ENCODE measurements at regions not wholly inside any gene's neighbourhood (a gene's known extent, or its start where the extent isn't known, plus 50 kb on each side); places are given as distances from the start of the nearest gene placed in this dataset.

GRCh38 chr7:113209449-113210203 is 91.3 kb upstream of the SMIM30 start:
- DNase-seq (ENCODE audit: extremely low spot score) = no peak
- no peak for TF ChIP-seq ARNT (IDR thresholded peaks at IDR 0.05)
- TF ChIP-seq, protein P1, sequence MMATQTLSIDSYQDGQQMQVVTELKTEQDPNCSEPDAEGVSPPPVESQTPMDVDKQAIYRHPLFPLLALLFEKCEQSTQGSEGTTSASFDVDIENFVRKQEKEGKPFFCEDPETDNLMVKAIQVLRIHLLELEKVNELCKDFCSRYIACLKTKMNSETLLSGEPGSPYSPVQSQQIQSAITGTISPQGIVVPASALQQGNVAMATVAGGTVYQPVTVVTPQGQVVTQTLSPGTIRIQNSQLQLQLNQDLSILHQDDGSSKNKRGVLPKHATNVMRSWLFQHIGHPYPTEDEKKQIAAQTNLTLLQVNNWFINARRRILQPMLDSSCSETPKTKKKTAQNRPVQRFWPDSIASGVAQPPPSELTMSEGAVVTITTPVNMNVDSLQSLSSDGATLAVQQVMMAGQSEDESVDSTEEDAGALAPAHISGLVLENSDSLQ (IDR thresholded peaks at IDR 0.05) = no peak
- no peak for TF ChIP-seq BHLHE40 (IDR thresholded peaks at IDR 0.05; ENCODE audit: borderline replicate concordance)
- TF ChIP-seq FOXM1 (IDR thresholded peaks at IDR 0.05; ENCODE audit: borderline replicate concordance) = no peak
- no peak for TF ChIP-seq SP1 (IDR thresholded peaks at IDR 0.05)
- TF ChIP-seq FOXA1 (IDR thresholded peaks at IDR 0.05) = no peak
- no peak for TF ChIP-seq L3MBTL2 (conservative IDR thresholded peaks at IDR 0.05)
- TF ChIP-seq LEF1 (IDR thresholded peaks at IDR 0.05; ENCODE audit: borderline replicate concordance) = no peak
- TF ChIP-seq TARDBP (IDR thresholded peaks at IDR 0.05) = no peak
- no peak for TF ChIP-seq ZNF384 (IDR thresholded peaks at IDR 0.05)
- no peak for TF ChIP-seq HDGF (IDR thresholded peaks at IDR 0.05; ENCODE audit: borderline replicate concordance)
- no peak for TF ChIP-seq ELF4 (IDR thresholded peaks at IDR 0.05)
- TF ChIP-seq FOXK2 (IDR thresholded peaks at IDR 0.05) = no peak
- TF ChIP-seq SUZ12 (IDR thresholded peaks at IDR 0.05) = no peak
- no peak for TF ChIP-seq CTBP1 (IDR thresholded peaks at IDR 0.05; ENCODE audit: borderline replicate concordance)
- TF ChIP-seq NFRKB (IDR thresholded peaks at IDR 0.05) = no peak
- POLR2A ChIA-PET = no interaction called here
- CTCF ChIA-PET = no interaction called here

- TF ChIP-seq LEF1 (IDR thresholded peaks at IDR 0.05; ENCODE audit: borderline replicate concordance) (no peak), HDGF (IDR thresholded peaks at IDR 0.05; ENCODE audit: borderline replicate concordance) (no peak), BHLHE40 (IDR thresholded peaks at IDR 0.05; ENCODE audit: borderline replicate concordance) (no peak), ELF4 (IDR thresholded peaks at IDR 0.05) (no peak), L3MBTL2 (conservative IDR thresholded peaks at IDR 0.05) (no peak), FOXK2 (IDR thresholded peaks at IDR 0.05) (no peak), NFRKB (IDR thresholded peaks at IDR 0.05) (no peak), CTBP1 (IDR thresholded peaks at IDR 0.05; ENCODE audit: borderline replicate concordance) (no peak), ZNF384 (IDR thresholded peaks at IDR 0.05) (no peak), FOXA1 (IDR thresholded peaks at IDR 0.05) (no peak), SP1 (IDR thresholded peaks at IDR 0.05) (no peak), SUZ12 (IDR thresholded peaks at IDR 0.05) (no peak), TARDBP (IDR thresholded peaks at IDR 0.05) (no peak), FOXM1 (IDR thresholded peaks at IDR 0.05; ENCODE audit: borderline replicate concordance) (no peak), ARNT (IDR thresholded peaks at IDR 0.05) (no peak)
- TF ChIP-seq, protein P1 (IDR thresholded peaks at IDR 0.05) = no peak
- CTCF ChIA-PET = no interaction called here
- no peak for DNase-seq (ENCODE audit: extremely low spot score)
- POLR2A ChIA-PET = no interaction called here
Observed at GRCh38 chr7:113207931-113208330, 89.6 kb upstream of the SMIM30 start.

DNA sequence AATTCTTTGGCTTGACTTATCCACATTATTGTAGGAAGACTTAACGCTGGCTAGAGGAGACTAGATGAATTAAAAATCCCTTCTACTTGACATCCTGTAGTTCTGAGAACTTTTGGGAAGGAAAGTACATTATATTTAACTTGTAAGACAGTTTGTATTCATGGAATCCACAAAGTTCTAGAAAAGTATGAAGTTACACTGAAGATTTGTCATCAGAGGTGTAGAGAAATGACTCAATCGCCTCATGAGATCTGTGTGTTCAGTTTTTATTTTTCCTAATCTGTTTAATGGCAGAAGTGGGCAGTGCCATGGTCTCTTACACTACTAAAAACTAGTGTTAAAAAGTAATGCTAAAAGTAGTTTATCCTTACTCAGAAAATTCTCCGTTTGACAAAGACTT is 89.1 kb upstream of the SMIM30 start:
- CTCF ChIA-PET = no interaction called here
- no peak for DNase-seq (ENCODE audit: extremely low spot score)
- TF ChIP-seq ELF4 (IDR thresholded peaks at IDR 0.05) (no peak), HDGF (IDR thresholded peaks at IDR 0.05; ENCODE audit: borderline replicate concordance) (no peak), CTBP1 (IDR thresholded peaks at IDR 0.05; ENCODE audit: borderline replicate concordance) (no peak), FOXA1 (IDR thresholded peaks at IDR 0.05) (no peak), FOXK2 (IDR thresholded peaks at IDR 0.05) (no peak), L3MBTL2 (conservative IDR thresholded peaks at IDR 0.05) (no peak)
- POLR2A ChIA-PET = no interaction called here

GRCh38 chr7:113204415-113204814 is 86.1 kb upstream of the SMIM30 start:
- POLR2A ChIA-PET = no interaction called here

GRCh38 chr7:113202284-113202683 is 83.9 kb upstream of the SMIM30 start:
- TF ChIP-seq FOXK2 (IDR thresholded peaks at IDR 0.05) (no peak), TARDBP (IDR thresholded peaks at IDR 0.05) (no peak), CTBP1 (IDR thresholded peaks at IDR 0.05; ENCODE audit: borderline replicate concordance) (no peak), SP1 (IDR thresholded peaks at IDR 0.05) (no peak), ZNF384 (IDR thresholded peaks at IDR 0.05) (no peak), SUZ12 (IDR thresholded peaks at IDR 0.05) (no peak), NFRKB (IDR thresholded peaks at IDR 0.05) (no peak), FOXM1 (IDR thresholded peaks at IDR 0.05; ENCODE audit: borderline replicate concordance) (no peak), ARNT (IDR thresholded peaks at IDR 0.05) (no peak), L3MBTL2 (conservative IDR thresholded peaks at IDR 0.05) (no peak), FOXA1 (IDR thresholded peaks at IDR 0.05) (no peak), HDGF (IDR thresholded peaks at IDR 0.05; ENCODE audit: borderline replicate concordance) (no peak), BHLHE40 (IDR thresholded peaks at IDR 0.05; ENCODE audit: borderline replicate concordance) (no peak), LEF1 (IDR thresholded peaks at IDR 0.05; ENCODE audit: borderline replicate concordance) (no peak), ELF4 (IDR thresholded peaks at IDR 0.05) (no peak)
- TF ChIP-seq, protein P1 (IDR thresholded peaks at IDR 0.05) = no peak
- DNase-seq (ENCODE audit: extremely low spot score) = no peak
- ChIA-PET POLR2A (no interaction called here), CTCF (no interaction called here)

More at GRCh38 chr7:113204415-113204814, 86.1 kb upstream of the SMIM30 start:
- CTCF ChIA-PET = no interaction called here
- TF ChIP-seq BHLHE40 (IDR thresholded peaks at IDR 0.05; ENCODE audit: borderline replicate concordance) (no peak), ARNT (IDR thresholded peaks at IDR 0.05) (no peak), HDGF (IDR thresholded peaks at IDR 0.05; ENCODE audit: borderline replicate concordance) (no peak), FOXK2 (IDR thresholded peaks at IDR 0.05) (no peak), SP1 (IDR thresholded peaks at IDR 0.05) (no peak), CTBP1 (IDR thresholded peaks at IDR 0.05; ENCODE audit: borderline replicate concordance) (no peak), TARDBP (IDR thresholded peaks at IDR 0.05) (no peak), SUZ12 (IDR thresholded peaks at IDR 0.05) (no peak), ELF4 (IDR thresholded peaks at IDR 0.05) (no peak), ZNF384 (IDR thresholded peaks at IDR 0.05) (no peak)
- TF ChIP-seq, protein P1 (IDR thresholded peaks at IDR 0.05) = no peak
- no peak for DNase-seq (ENCODE audit: extremely low spot score)

All from HEK293T (cell line).